ENCODE measurements at regions not wholly inside any gene's neighbourhood (a gene's known extent, or its start where the extent isn't known, plus 50 kb on each side); places are given as distances from the start of the nearest gene placed in this dataset.
A peak's percentile ranks its signal among the peaks of the same experiment; 100 is the strongest.

GRCh38 chr3:5061218-5061569 lies 60.9 kb upstream of the ARL8B start:
- ChIA-PET CTCF (no interaction called here), POLR2A (ENCODE audit: low non-redundant PET) (no interaction called here)
- no peak for DNase-seq (ENCODE audit: low spot score)
- TF ChIP-seq CTCF (conservative IDR thresholded peaks at IDR 0.05; ENCODE audit: low read depth) = no peak
- H3K27ac ChIP-seq = no peak overlapping the region

- no peak for TF ChIP-seq CTCF (conservative IDR thresholded peaks at IDR 0.05; ENCODE audit: low read depth)
- CTCF ChIA-PET = no interaction called here
- POLR2A ChIA-PET (ENCODE audit: low non-redundant PET) = no interaction called here
- no peak for DNase-seq (ENCODE audit: low spot score)
- H3K27ac ChIP-seq = no peak overlapping the region
These were observed 58.4 kb upstream of the ARL8B start for GRCh38 chr3:5063724-5064123.

GRCh38 chr3:5068531-5069050 lies 53.5 kb upstream of the ARL8B start:
- DNase-seq (ENCODE audit: low spot score) = no peak
- H3K27ac ChIP-seq = no peak overlapping the region
- no peak for TF ChIP-seq CTCF (conservative IDR thresholded peaks at IDR 0.05; ENCODE audit: low read depth)
- ChIA-PET POLR2A (ENCODE audit: low non-redundant PET) (no interaction called here), CTCF (interaction anchor here (0.6 kb wide), 1 partner anchor 264 kb away, joined by 4 read pairs; no protein-coding TSS in a partner anchor)

- CTCF ChIA-PET = no interaction called here
- no peak for TF ChIP-seq CTCF (conservative IDR thresholded peaks at IDR 0.05; ENCODE audit: low read depth)
- DNase-seq (ENCODE audit: low spot score) = no peak
- POLR2A ChIA-PET (ENCODE audit: low non-redundant PET) = no interaction called here
- no peak overlapping the region for H3K27ac ChIP-seq
These were observed 52.5 kb upstream of the ARL8B start for GRCh38 chr3:5069627-5070026.

GRCh38 chr3:5071061-5071460 lies 51.0 kb upstream of the ARL8B start:
- H3K27ac ChIP-seq = peak overlapping the region; percentile 89
- peak; percentile 36 for TF ChIP-seq CTCF (conservative IDR thresholded peaks at IDR 0.05; ENCODE audit: low read depth)
- ChIA-PET CTCF (no interaction called here), POLR2A (ENCODE audit: low non-redundant PET) (no interaction called here)
- peak; percentile 26 for DNase-seq (ENCODE audit: low spot score)

- ChIA-PET CTCF (no interaction called here), POLR2A (ENCODE audit: low non-redundant PET) (no interaction called here)
- DNase-seq (ENCODE audit: low spot score) = peak; percentile 35
- peak overlapping the region; percentile 79 for H3K27ac ChIP-seq
- no peak for TF ChIP-seq CTCF (conservative IDR thresholded peaks at IDR 0.05; ENCODE audit: low read depth)
These were observed 49.8 kb upstream of the ARL8B start for GRCh38 chr3:5072100-5072816.

All from RWPE1 (cell line).